PC-3 (cell line): ENCODE measurements at regions not wholly inside any gene's neighbourhood (a gene's known extent, or its start where the extent isn't known, plus 50 kb on each side); places are given as distances from the start of the nearest gene placed in this dataset.

ENCODE experiments used
- CTCF ChIP-seq: fragments of 300-600 bp; sonication (generic); conservative IDR thresholded peaks from 2 replicates; pipeline ENCODE4 v1.5.1; 2017; ENCODE audit warnings: antibody characterized with exemption, low read depth, mild to moderate bottlenecking, low read length
- EZH2 ChIP-seq: fragments of 300-600 bp; sonication (generic); IDR thresholded peaks from one replicate; pipeline ENCODE4 v1.6.1; 2017; ENCODE audit warnings: antibody characterized with exemption, mild to moderate bottlenecking, low read length; ENCODE audit not compliant: unreplicated experiment

- TF ChIP-seq CTCF (no peak), EZH2 (no peak)
These were observed 204.7 kb downstream of the UACA start for GRCh38 chr15:70558406-70559264.
